Activated CD4-positive, alpha-beta T cell treated with anti-CD3 and anti-CD28 coated beads for 36 hours (primary cell): ENCODE measurements at regions not wholly inside any gene's neighbourhood (a gene's known extent, or its start where the extent isn't known, plus 50 kb on each side); places are given as distances from the start of the nearest gene placed in this dataset.
"Not testable (repeated sequence)": the region's sequence is repeated elsewhere in the genome, so short reads cannot be mapped to it uniquely, and the experiment has no call there.

Experiments used
- ATAC-seq: fragments of 200-7000 bp; cut with Tn5 transposase; one replicate; pipeline ENCODE4 v1.10.0; 2021; ENCODE audit warnings: mild to moderate bottlenecking, moderate library complexity
- CTCF ChIA-PET: fragments of 350-600 bp; sonication (Branson Sonifier 250); formaldehyde crosslinking; loops from one replicate; lab custom pipeline; 2021; ENCODE audit warnings: antibody characterized with exemption; lab: Charles Lee
- POLR2A ChIA-PET: fragments of 350-600 bp; sonication (Branson Sonifier 250); formaldehyde crosslinking; loops from one replicate; lab custom pipeline; 2021; ENCODE audit warnings: antibody characterized with exemption, inconsistent platforms; lab: Charles Lee
- DNase-seq: peaks from one replicate; pipeline ENCODE4 v3.0.0-alpha.2; 2020
- H3K27ac Mint-ChIP-seq: one replicate; pipeline ENCODE4 v1.8.0; 2021; ENCODE audit warnings: mixed read lengths
- H3K27me3 Mint-ChIP-seq: one replicate; pipeline ENCODE4 v1.8.0; 2021; ENCODE audit warnings: mixed read lengths
- H3K36me3 Mint-ChIP-seq: one replicate; pipeline ENCODE4 v1.8.0; 2021; ENCODE audit warnings: low read depth, mixed read lengths
- H3K4me1 Mint-ChIP-seq: one replicate; pipeline ENCODE4 v1.8.0; 2021; ENCODE audit warnings: mixed read lengths
- H3K4me3 Mint-ChIP-seq: one replicate; pipeline ENCODE4 v1.8.0; 2021; ENCODE audit warnings: mild to moderate bottlenecking, moderate library complexity, mixed read lengths
- H3K9me3 Mint-ChIP-seq: one replicate; pipeline ENCODE4 v1.8.0; 2021; ENCODE audit warnings: low read depth, mixed read lengths
- intact Hi-C, 2 experiments: fragments of 100-400 bp; cut with DNase I in 1 of 2; cut with micrococcal nuclease in 1 of 2; formaldehyde crosslinking; loops; one replicate each; pipeline versions ENCODE4 v1.14.2 to v1.15.1; 2022 to 2024; cut with DNase I, micrococcal nuclease

GRCh38 chr7:34207810-34208209 is 302.5 kb downstream of the BMPER start:
- no peaks in the 10 kb centered on the region for H3K4me1 Mint-ChIP-seq
- DNase-seq (no peak), ATAC-seq (no peak)
- no peaks in the 10 kb centered on the region for H3K27me3 Mint-ChIP-seq
- H3K27ac Mint-ChIP-seq = no peak overlapping the region
- POLR2A ChIA-PET = no interaction called here
- no peak overlapping the region for H3K4me3 Mint-ChIP-seq
- H3K36me3 Mint-ChIP-seq = no peaks in the 10 kb centered on the region
- no peaks in the 10 kb centered on the region for H3K9me3 Mint-ChIP-seq
- intact Hi-C loops = no loop called here
- CTCF ChIA-PET = no interaction called here

DNA sequence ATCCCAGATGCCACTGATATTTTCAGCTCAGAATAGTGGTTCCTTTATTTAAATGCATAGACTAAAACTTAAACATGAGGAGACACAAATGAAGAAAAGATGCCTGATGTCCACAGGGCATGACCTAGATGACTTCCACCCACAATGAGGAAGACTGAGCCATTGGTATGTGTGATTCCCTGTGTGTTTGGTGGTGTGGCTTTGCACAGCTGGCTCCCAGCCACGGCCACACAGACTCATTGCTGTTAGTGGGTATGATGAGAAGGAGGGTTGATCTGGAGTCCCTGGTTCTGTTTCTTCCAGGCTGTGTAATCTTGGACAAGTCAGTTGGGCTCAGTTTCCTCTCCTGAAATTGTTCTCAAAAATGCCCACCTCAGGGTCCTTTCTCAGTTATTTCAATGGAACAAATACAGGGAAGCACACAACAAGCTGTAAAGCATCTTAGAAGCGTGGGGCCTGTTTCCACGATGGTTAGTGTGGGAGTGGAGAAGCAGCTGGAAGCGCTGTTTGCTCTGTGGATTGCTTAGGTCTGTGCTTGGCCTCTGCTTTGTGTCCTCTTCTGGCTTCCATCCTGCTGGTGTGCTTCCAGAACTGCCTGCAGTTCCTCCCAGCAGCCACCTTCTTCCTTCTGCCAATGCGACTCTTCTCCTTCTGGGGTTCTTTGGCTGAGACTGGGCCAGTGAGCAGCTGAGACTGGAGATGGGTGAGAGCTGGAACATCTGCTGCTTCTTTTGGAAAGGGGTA is 303.7 kb downstream of the BMPER start:
- POLR2A ChIA-PET = no interaction called here
- intact Hi-C loops = no loop called here

GRCh38 chr7:34211018-34211417 is 305.7 kb downstream of the BMPER start:
- no peak for DNase-seq
- H3K4me3 Mint-ChIP-seq = no peak overlapping the region
- H3K36me3 Mint-ChIP-seq = no peaks in the 10 kb centered on the region
- POLR2A ChIA-PET = no interaction called here
- intact Hi-C loops = no loop called here
- H3K4me1 Mint-ChIP-seq = no peaks in the 10 kb centered on the region
- CTCF ChIA-PET = no interaction called here
- no peak overlapping the region for H3K27ac Mint-ChIP-seq
- H3K9me3 Mint-ChIP-seq = no peaks in the 10 kb centered on the region
- no peak for ATAC-seq
- no peaks in the 10 kb centered on the region for H3K27me3 Mint-ChIP-seq

More for the DNA sequence above, 303.7 kb downstream of the BMPER start:
- Mint-ChIP-seq H3K9me3 (no peaks in the 10 kb centered on the region), H3K27ac (no peak overlapping the region), H3K27me3 (no peaks in the 10 kb centered on the region), H3K36me3 (no peaks in the 10 kb centered on the region), H3K4me3 (no peak overlapping the region), H3K4me1 (no peaks in the 10 kb centered on the region)
- ATAC-seq = no peak
- CTCF ChIA-PET = no interaction called here
- no peak for DNase-seq

GRCh38 chr7:34217972-34218371 is 312.6 kb downstream of the BMPER start:
- ChIA-PET CTCF (no interaction called here), POLR2A (no interaction called here)
- Mint-ChIP-seq H3K4me3 (no peak overlapping the region), H3K4me1 (no peaks in the 10 kb centered on the region), H3K27ac (no peak overlapping the region), H3K9me3 (peaks cover 2% of the 10 kb centered on the region), H3K27me3 (no peaks in the 10 kb centered on the region), H3K36me3 (no peaks in the 10 kb centered on the region)
- intact Hi-C loops = no loop called here
- DNase-seq = no peak
- ATAC-seq = no peak

- no peaks in the 10 kb centered on the region for H3K36me3 Mint-ChIP-seq
- ATAC-seq = no peak
- POLR2A ChIA-PET = no interaction called here
Measured at GRCh38 chr7:34219153-34219718, 313.9 kb downstream of the BMPER start.

GRCh38 chr7:34220506-34221185 is 315.3 kb downstream of the BMPER start:
- Mint-ChIP-seq H3K36me3 (no peaks in the 10 kb centered on the region), H3K4me3 (no peak overlapping the region), H3K27me3 (no peaks in the 10 kb centered on the region), H3K4me1 (no peaks in the 10 kb centered on the region), H3K9me3 (peaks cover 2% of the 10 kb centered on the region), H3K27ac (no peak overlapping the region)
- ATAC-seq = no peak
- POLR2A ChIA-PET = no interaction called here
- intact Hi-C loops = no loop called here
- no peak for DNase-seq
- CTCF ChIA-PET = no interaction called here

More at GRCh38 chr7:34219153-34219718, 313.9 kb downstream of the BMPER start:
- CTCF ChIA-PET = no interaction called here
- no peaks in the 10 kb centered on the region for H3K4me1 Mint-ChIP-seq
- peaks cover 2% of the 10 kb centered on the region for H3K9me3 Mint-ChIP-seq
- DNase-seq = no peak
- no peaks in the 10 kb centered on the region for H3K27me3 Mint-ChIP-seq
- H3K4me3 Mint-ChIP-seq = no peak overlapping the region
- H3K27ac Mint-ChIP-seq = no peak overlapping the region
- intact Hi-C loops = no loop called here

DNA sequence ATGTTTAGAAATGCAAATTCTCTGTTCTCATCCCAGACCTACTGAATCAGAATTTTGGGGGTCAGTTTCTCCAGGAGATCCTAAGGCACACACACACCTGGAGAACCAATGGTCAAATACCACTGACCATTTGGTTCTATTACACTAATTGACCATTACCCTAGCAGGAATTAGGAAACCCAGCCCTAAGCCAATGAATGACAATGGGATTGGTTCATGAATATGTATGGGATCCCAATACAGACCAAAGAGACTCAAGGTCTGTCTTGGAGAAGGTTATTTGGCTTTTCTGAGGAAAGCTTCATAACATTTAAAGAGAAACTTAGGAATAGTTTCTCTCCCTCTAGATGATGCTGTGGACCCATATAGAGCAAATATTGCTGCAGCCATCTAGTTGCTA is 317.0 kb downstream of the BMPER start:
- H3K36me3 Mint-ChIP-seq = no peaks in the 10 kb centered on the region
- ChIA-PET POLR2A (no interaction called here), CTCF (no interaction called here)
- intact Hi-C loops = no loop called here
- no peaks in the 10 kb centered on the region for H3K4me1 Mint-ChIP-seq
- ATAC-seq (no peak), DNase-seq (no peak)
- H3K4me3 Mint-ChIP-seq = no peak overlapping the region
- H3K9me3 Mint-ChIP-seq = peaks cover 2% of the 10 kb centered on the region
- no peak overlapping the region for H3K27ac Mint-ChIP-seq
- no peaks in the 10 kb centered on the region for H3K27me3 Mint-ChIP-seq

GRCh38 chr7:34222722-34223121 is 317.4 kb downstream of the BMPER start:
- peaks cover 2% of the 10 kb centered on the region for H3K9me3 Mint-ChIP-seq
- H3K27me3 Mint-ChIP-seq = no peaks in the 10 kb centered on the region
- ATAC-seq (no peak), DNase-seq (no peak)
- no peaks in the 10 kb centered on the region for H3K36me3 Mint-ChIP-seq
- POLR2A ChIA-PET = no interaction called here
- intact Hi-C loops = no loop called here
- no peaks in the 10 kb centered on the region for H3K4me1 Mint-ChIP-seq
- no peak overlapping the region for H3K4me3 Mint-ChIP-seq
- H3K27ac Mint-ChIP-seq = no peak overlapping the region
- CTCF ChIA-PET = interaction anchor here (0.5 kb wide), 1 partner anchor 258 kb away, joined by 3 read pairs; no protein-coding TSS in a partner anchor

- H3K9me3 Mint-ChIP-seq = peaks cover 2% of the 10 kb centered on the region
- no peak overlapping the region for H3K4me3 Mint-ChIP-seq
- ChIA-PET POLR2A (no interaction called here), CTCF (no interaction called here)
- H3K27me3 Mint-ChIP-seq = no peaks in the 10 kb centered on the region
- no peaks in the 10 kb centered on the region for H3K4me1 Mint-ChIP-seq
- intact Hi-C loops = no loop called here
- no peak overlapping the region for H3K27ac Mint-ChIP-seq
- H3K36me3 Mint-ChIP-seq = no peaks in the 10 kb centered on the region
- ATAC-seq = no peak
- no peak for DNase-seq
Measured at GRCh38 chr7:34224281-34224680, 318.9 kb downstream of the BMPER start.

GRCh38 chr7:34225193-34225592 is 319.9 kb downstream of the BMPER start:
- CTCF ChIA-PET = no interaction called here
- POLR2A ChIA-PET = no interaction called here
- H3K36me3 Mint-ChIP-seq = no peaks in the 10 kb centered on the region
- no peaks in the 10 kb centered on the region for H3K27me3 Mint-ChIP-seq
- DNase-seq (no peak), ATAC-seq (no peak)
- H3K4me3 Mint-ChIP-seq = no peak overlapping the region
- intact Hi-C loops = no loop called here
- H3K4me1 Mint-ChIP-seq = no peaks in the 10 kb centered on the region
- H3K27ac Mint-ChIP-seq = no peak overlapping the region
- peaks cover 2% of the 10 kb centered on the region for H3K9me3 Mint-ChIP-seq

DNA sequence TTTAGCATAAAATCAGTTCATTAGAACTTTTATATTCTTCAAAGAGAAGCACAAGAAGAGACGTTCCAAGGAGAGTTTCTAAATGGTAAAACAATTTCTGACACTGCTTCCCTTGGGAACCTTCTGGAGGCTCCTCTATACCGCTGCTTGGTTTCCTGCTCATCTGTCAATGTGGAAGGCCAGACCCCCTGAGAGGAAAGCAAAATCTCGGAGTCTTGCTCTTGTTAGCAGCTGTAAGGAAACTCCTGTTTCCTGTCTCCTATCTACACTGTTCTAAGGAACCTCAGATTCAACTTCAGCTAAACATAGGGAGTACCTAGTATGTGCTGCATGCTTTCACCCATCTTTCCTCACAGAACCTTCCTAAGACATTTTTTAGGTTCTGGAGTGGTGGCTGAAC is 322.2 kb downstream of the BMPER start:
- intact Hi-C loops = no loop called here
- no peak overlapping the region for H3K27ac Mint-ChIP-seq
- H3K4me1 Mint-ChIP-seq = no peaks in the 10 kb centered on the region
- H3K9me3 Mint-ChIP-seq = no peaks in the 10 kb centered on the region
- H3K27me3 Mint-ChIP-seq = no peaks in the 10 kb centered on the region
- no peak for DNase-seq
- ChIA-PET POLR2A (no interaction called here), CTCF (no interaction called here)
- no peak overlapping the region for H3K4me3 Mint-ChIP-seq
- no peak for ATAC-seq
- H3K36me3 Mint-ChIP-seq = no peaks in the 10 kb centered on the region

GRCh38 chr7:34235101-34235500 is 329.8 kb downstream of the BMPER start:
- H3K9me3 Mint-ChIP-seq, DNase-seq, POLR2A ChIA-PET, H3K4me1 Mint-ChIP-seq, H3K36me3 Mint-ChIP-seq, CTCF ChIA-PET, H3K4me3 Mint-ChIP-seq, ATAC-seq, H3K27ac Mint-ChIP-seq, H3K27me3 Mint-ChIP-seq, intact Hi-C loops: not testable (repeated sequence)
